Tibial artery (tissue), 4 donors: ENCODE measurements at regions not wholly inside any gene's neighbourhood (a gene's known extent, or its start where the extent isn't known, plus 50 kb on each side); places are given as distances from the start of the nearest gene placed in this dataset.

Source experiments
- DNase-seq, 2 donors: peaks; one replicate each; pipeline ENCODE4 v3.0.0-alpha.2; 2019
- H3K27ac ChIP-seq, 2 donors: fragments of 200-600 bp; sonication (generic) in 1 of 2; 1 replicate in 1 of 2; 2 replicates in 1 of 2; pipeline ENCODE4 v1.5.1; 2018 to 2019; ENCODE audit warnings: mild to moderate bottlenecking in 1 of 2
- H3K27me3 ChIP-seq, 2 donors: fragments of 200-600 bp; sonication (generic) in 1 of 2; one replicate each; pipeline versions ENCODE4 v1.5.1 to v1.6.0; 2016 to 2019
- H3K36me3 ChIP-seq, 3 donors: fragments of 200-600 bp; sonication (generic) in 2 of 3; one replicate each; pipeline ENCODE4 v1.5.1; 2016 to 2019; ENCODE audit warnings: mild to moderate bottlenecking in 2 of 3
- H3K4me1 ChIP-seq, 4 donors: fragments of 200-600 bp; sonication (generic) in 2 of 4; 1 replicate in 3 of 4; 2 replicates in 1 of 4; pipeline ENCODE4 v1.5.1; 2016 to 2019
- H3K4me3 ChIP-seq, 2 donors: fragments of 200-600 bp; sonication (generic) in 1 of 2; 1 replicate in 1 of 2; 2 replicates in 1 of 2; pipeline ENCODE4 v1.5.1; 2018 to 2019; ENCODE audit warnings: mild to moderate bottlenecking in 2 of 2
- H3K9me3 ChIP-seq, 3 donors: fragments of 200-600 bp; sonication (generic) in 1 of 3; one replicate each; pipeline ENCODE4 v1.5.1; 2016 to 2019
- intact Hi-C: fragments of 100-400 bp; cut with DNase I; formaldehyde crosslinking; loops from one replicate; pipeline ENCODE4 v1.15.0; 2023; ENCODE audit warnings: low total_unique reads
- TF ChIP-seq, protein P1 (sequence below), 2 experiments: fragments of 200-600 bp in 1 of 2; fragments of 450-650 bp in 1 of 2; IDR thresholded peaks; one replicate each; pipeline ENCODE4 v1.5.1; 2017 to 2019; ENCODE audit warnings: antibody characterized with exemption in 2 of 2, mild to moderate bottlenecking in 1 of 2, moderate library complexity in 1 of 2

DNA sequence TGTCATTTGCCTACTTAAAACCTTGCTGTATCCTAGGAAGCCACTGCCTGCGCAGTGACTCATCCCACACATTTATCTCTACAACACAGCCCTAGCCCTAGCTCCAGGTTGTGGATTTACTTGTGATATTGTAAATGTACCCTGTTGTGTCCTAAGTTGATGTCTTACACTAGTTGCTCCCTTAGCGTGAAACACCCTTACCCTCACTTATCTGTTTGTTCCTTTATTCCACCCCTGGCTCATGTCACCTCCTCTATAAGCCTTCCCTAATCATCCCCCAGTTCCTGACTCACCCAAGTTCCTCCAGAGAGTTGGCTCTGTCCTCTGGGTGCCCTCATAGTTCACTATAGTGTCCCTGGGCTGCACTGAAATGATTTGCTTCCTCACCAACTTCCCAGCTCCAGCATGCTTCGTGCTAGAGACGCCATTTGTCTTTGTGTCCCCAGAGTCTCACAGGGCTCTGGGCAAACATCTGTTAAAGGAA, 431.8 kb upstream of the FAT3 start:
- TF ChIP-seq, protein P1, sequence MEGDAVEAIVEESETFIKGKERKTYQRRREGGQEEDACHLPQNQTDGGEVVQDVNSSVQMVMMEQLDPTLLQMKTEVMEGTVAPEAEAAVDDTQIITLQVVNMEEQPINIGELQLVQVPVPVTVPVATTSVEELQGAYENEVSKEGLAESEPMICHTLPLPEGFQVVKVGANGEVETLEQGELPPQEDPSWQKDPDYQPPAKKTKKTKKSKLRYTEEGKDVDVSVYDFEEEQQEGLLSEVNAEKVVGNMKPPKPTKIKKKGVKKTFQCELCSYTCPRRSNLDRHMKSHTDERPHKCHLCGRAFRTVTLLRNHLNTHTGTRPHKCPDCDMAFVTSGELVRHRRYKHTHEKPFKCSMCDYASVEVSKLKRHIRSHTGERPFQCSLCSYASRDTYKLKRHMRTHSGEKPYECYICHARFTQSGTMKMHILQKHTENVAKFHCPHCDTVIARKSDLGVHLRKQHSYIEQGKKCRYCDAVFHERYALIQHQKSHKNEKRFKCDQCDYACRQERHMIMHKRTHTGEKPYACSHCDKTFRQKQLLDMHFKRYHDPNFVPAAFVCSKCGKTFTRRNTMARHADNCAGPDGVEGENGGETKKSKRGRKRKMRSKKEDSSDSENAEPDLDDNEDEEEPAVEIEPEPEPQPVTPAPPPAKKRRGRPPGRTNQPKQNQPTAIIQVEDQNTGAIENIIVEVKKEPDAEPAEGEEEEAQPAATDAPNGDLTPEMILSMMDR (IDR thresholded peaks at IDR 0.05) = no peak
- DNase-seq = no peak
- peaks cover 0 to 13% (median 0%) of the 10 kb centered on the region in 4 donors for H3K4me1 ChIP-seq
- H3K4me3 ChIP-seq = no peak overlapping the region
- H3K27ac ChIP-seq = no peak overlapping the region
- H3K27me3 ChIP-seq = no peaks in the 10 kb centered on the region
- H3K9me3 ChIP-seq = no peaks in the 10 kb centered on the region
- H3K36me3 ChIP-seq = no peaks in the 10 kb centered on the region
- intact Hi-C loops = no loop called here

DNA sequence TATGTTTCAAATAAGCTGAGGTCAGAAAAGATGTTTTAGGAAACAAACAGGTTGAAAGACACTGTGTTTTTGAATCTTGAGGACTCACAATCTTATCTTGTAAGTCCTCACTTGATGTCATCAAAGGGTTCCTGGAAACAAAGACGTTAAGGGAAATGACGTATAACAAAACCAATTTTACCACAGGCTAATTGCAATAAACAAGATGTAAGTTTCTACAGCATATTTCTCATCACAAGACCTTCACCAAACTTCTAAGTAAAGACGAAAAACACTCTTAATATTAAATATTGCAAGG, 433.5 kb upstream of the FAT3 start:
- H3K4me1 ChIP-seq = peaks cover 0 to 13% (median 0%) of the 10 kb centered on the region in 4 donors
- TF ChIP-seq, protein P1 (IDR thresholded peaks at IDR 0.05) = no peak
- H3K36me3 ChIP-seq = no peaks in the 10 kb centered on the region
- no peaks in the 10 kb centered on the region for H3K27me3 ChIP-seq
- intact Hi-C loops = no loop called here
- DNase-seq = no peak
- no peak overlapping the region for H3K27ac ChIP-seq
- no peaks in the 10 kb centered on the region for H3K9me3 ChIP-seq
- no peak overlapping the region for H3K4me3 ChIP-seq

DNA sequence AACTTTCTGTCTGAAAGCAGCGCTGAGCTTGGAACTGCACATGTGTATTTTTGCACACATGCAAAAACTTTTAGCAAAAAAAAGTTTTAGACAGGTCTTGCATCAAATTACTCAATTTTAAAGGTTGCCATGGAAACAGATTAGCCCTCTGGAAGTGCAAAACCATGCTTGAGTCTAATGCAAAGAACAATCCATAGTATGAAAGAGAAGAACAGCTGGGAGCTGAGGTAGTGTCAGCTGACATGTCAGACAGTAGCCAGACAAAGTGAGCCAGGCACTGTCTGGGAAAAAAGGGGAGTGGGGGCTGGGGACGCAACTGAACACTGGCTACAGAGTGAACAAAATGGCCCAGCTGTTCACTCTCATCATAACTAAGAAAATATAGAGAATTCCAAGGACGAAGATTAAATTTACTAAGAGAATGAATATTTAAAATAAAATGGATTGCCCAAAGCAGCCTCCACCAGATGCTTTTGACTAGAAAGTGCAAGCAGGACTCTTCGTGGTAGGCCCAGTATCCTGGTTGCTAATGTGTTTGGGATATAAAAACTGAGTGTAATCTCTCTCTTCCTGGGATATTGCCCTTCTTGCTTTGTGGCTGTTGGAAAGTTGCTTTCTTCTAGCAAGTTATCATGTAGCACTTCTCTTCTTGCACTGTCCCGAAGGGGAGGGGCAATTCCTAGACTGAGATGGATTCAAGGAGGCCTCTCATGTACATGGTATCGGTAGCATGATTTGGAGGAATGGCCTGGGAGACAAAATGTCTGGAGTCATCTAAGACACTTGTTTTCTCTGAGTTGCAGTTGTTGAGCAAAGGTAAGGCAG, 434.1 kb upstream of the FAT3 start:
- TF ChIP-seq, protein P1 (IDR thresholded peaks at IDR 0.05) = no peak
- Histone ChIP-seq H3K9me3 (no peaks in the 10 kb centered on the region), H3K27ac (no peak overlapping the region), H3K36me3 (no peaks in the 10 kb centered on the region), H3K4me3 (no peak overlapping the region), H3K27me3 (no peaks in the 10 kb centered on the region), H3K4me1 (peaks cover 0 to 12% (median 0%) of the 10 kb centered on the region in 4 donors)
- no peak for DNase-seq
- intact Hi-C loops = no loop called here

DNA sequence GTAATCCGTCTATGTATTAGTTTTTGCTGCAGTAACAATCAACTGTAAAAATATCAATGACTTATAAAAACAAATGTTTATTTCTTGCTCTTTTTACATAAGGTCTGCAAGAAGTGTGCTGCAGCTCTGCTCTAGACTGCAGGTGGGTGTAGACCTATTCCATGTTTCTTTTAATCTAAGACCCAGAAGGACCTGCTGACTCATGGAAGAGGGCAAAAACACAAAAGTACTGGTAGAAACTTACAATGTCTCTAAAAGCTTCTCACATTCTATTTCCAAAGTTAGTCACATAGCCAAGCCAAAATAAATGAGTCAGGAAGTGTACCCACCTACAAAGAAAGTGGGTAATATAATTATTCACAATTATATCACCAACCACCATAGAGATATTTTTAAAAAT, 435.9 kb upstream of the FAT3 start:
- Histone ChIP-seq H3K4me3 (no peak overlapping the region), H3K27me3 (no peaks in the 10 kb centered on the region), H3K4me1 (no peaks in the 10 kb centered on the region), H3K36me3 (no peaks in the 10 kb centered on the region), H3K9me3 (no peaks in the 10 kb centered on the region), H3K27ac (no peak overlapping the region)
- DNase-seq = no peak
- TF ChIP-seq, protein P1 (IDR thresholded peaks at IDR 0.05) = no peak
- intact Hi-C loops = no loop called here

DNA sequence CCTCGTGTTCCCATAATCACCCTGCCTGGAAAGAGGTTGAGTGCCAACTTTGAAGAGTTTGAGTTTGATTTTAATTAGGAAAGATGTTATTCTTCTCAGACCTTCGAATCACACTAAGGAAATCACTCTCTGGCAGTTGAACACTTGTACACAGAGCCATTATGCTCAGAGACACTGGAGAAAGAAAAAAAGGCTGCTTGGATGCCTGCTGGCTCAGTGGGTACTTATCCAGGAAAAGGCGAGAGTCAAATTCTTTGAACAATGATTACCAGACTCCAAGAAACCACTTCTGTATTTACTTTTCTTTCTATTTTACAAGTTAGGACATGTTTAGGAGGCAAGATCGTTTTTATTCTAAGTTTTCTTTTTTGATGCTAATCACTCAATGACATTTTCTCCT, 438.5 kb upstream of the FAT3 start:
- intact Hi-C loops = no loop called here
- DNase-seq = no peak
- TF ChIP-seq, protein P1 (IDR thresholded peaks at IDR 0.05) = no peak
- Histone ChIP-seq H3K9me3 (peaks cover 0 to 7% (median 0%) of the 10 kb centered on the region in 3 donors), H3K4me3 (no peak overlapping the region), H3K4me1 (no peaks in the 10 kb centered on the region), H3K36me3 (no peaks in the 10 kb centered on the region), H3K27me3 (no peaks in the 10 kb centered on the region), H3K27ac (no peak overlapping the region)
